IMR-90 (cell line): ENCODE measurements at regions not wholly inside any gene's neighbourhood (a gene's known extent, or its start where the extent isn't known, plus 50 kb on each side); places are given as distances from the start of the nearest gene placed in this dataset.

Source experiments
- ATAC-seq: fragments of 200-7000 bp; cut with Tn5 transposase; 2 replicates; pipeline ENCODE4 v1.9.1; 2020; ENCODE audit warnings: low read depth, mild to moderate bottlenecking, moderate library complexity
- BruUV-seq: library from RNA; stranded (reverse); fragments of 400-500 nt; replicated peaks from 2 replicates; lab custom pipeline; 2021; lab: Mats Ljungman, UMichigan
- CTCF ChIA-PET: fragments of 300-600 bp; formaldehyde crosslinking; extraction: SDS; loops from one replicate; lab custom pipeline; 2021; ENCODE audit warnings: antibody characterized with exemption; lab: Yijun Ruan, JAX
- POLR2A ChIA-PET: fragments of 300-600 bp; sonication (Branson Sonifier 250); formaldehyde crosslinking; loops from one replicate; lab custom pipeline; 2022; ENCODE audit warnings: antibody characterized with exemption; ENCODE audit not compliant: unreplicated experiment; lab: Charles Lee
- DNase-seq: peaks from one replicate; pipeline ENCODE4 v3.0.0; 2013
- H2AFZ ChIP-seq: replicated peaks from 2 replicates; pipeline ENCODE3; 2013; ENCODE audit warnings: low read length, mild to moderate bottlenecking; ENCODE audit not compliant: poor library complexity
- H2AK5ac ChIP-seq: 2 replicates; pipeline ENCODE4 v1.6.1; 2013; ENCODE audit warnings: low read depth, low read length, inconsistent platforms
- H2AK9ac ChIP-seq: replicated peaks from 2 replicates; pipeline ENCODE3; 2013; ENCODE audit warnings: mild to moderate bottlenecking, low read depth, low read length, moderate library complexity; ENCODE audit not compliant: poor library complexity
- H2BK120ac ChIP-seq: 2 replicates; pipeline ENCODE4 v1.6.1; 2013; ENCODE audit warnings: low read depth, low read length, inconsistent platforms
- H2BK15ac ChIP-seq: 3 replicates; pipeline ENCODE4 v1.6.1; 2013; ENCODE audit warnings: low read depth, low read length, inconsistent platforms
- H2BK20ac ChIP-seq: 2 replicates; pipeline ENCODE4 v1.6.1; 2013; ENCODE audit warnings: low read depth, mild to moderate bottlenecking, inconsistent platforms, low read length, moderate library complexity
- H2BK5ac ChIP-seq: 2 replicates; pipeline ENCODE4 v1.6.1; 2013; ENCODE audit warnings: mild to moderate bottlenecking, low read depth, low read length, inconsistent platforms; ENCODE audit not compliant: poor library complexity, severe bottlenecking
- H3K14ac ChIP-seq: replicated peaks from 2 replicates; pipeline ENCODE4 v1.6.1; 2013; ENCODE audit warnings: low read depth, low read length, inconsistent platforms
- H3K18ac ChIP-seq: 2 replicates; pipeline ENCODE4 v1.6.1; 2013; ENCODE audit warnings: low read depth, low read length, control low read depth
- H3K23ac ChIP-seq: 2 replicates; pipeline ENCODE4 v1.6.1; 2013; ENCODE audit warnings: low read depth, low read length, inconsistent platforms
- H3K27ac ChIP-seq: 2 replicates; pipeline ENCODE4 v1.5.1; 2013; ENCODE audit warnings: mild to moderate bottlenecking, control low read depth, low read length; ENCODE audit not compliant: insufficient read depth
- H3K27me3 ChIP-seq: 2 replicates; pipeline ENCODE4 v1.6.1; 2013; ENCODE audit warnings: low read length; ENCODE audit not compliant: control insufficient read depth, insufficient read depth
- H3K36me3 ChIP-seq: 2 replicates; pipeline ENCODE4 v1.6.1; 2013; ENCODE audit warnings: low read length, mixed read lengths; ENCODE audit not compliant: control insufficient read depth, insufficient read depth
- H3K4ac ChIP-seq: 2 replicates; pipeline ENCODE4 v1.6.1; 2013; ENCODE audit warnings: low read depth, low read length, inconsistent platforms
- H3K4me1 ChIP-seq: 2 replicates; pipeline ENCODE4 v1.6.1; 2013; ENCODE audit warnings: low read length, mixed read lengths; ENCODE audit not compliant: control insufficient read depth, insufficient read depth
- H3K4me2 ChIP-seq: 2 replicates; pipeline ENCODE4 v1.6.1; 2013; ENCODE audit warnings: low read depth, mild to moderate bottlenecking, control low read depth, low read length, moderate library complexity
- H3K4me3 ChIP-seq: 2 replicates; pipeline ENCODE4 v1.5.1; 2013; ENCODE audit warnings: low read depth, mild to moderate bottlenecking, control low read depth, low read length, moderate library complexity; ENCODE audit not compliant: insufficient read depth
- H3K56ac ChIP-seq: 2 replicates; pipeline ENCODE4 v1.6.1; 2013; ENCODE audit warnings: low read length, inconsistent platforms; ENCODE audit not compliant: insufficient read depth; ENCODE audit errors: extremely low read depth
- H3K79me1 ChIP-seq, 2 experiments: 2 replicates each; pipeline ENCODE4 v1.6.1; 2013; ENCODE audit warnings: low read length in 2 of 2, inconsistent platforms in 1 of 2, low read depth in 1 of 2
- H3K9ac ChIP-seq: 2 replicates; pipeline ENCODE4 v1.6.1; 2013; ENCODE audit warnings: low read depth, low read length, control low read depth
- H3K9me1 ChIP-seq: 2 replicates; pipeline ENCODE4 v1.6.1; 2013; ENCODE audit warnings: low read length, inconsistent platforms; ENCODE audit not compliant: insufficient read depth
- H3K9me3 ChIP-seq: 2 replicates; pipeline ENCODE4 v1.6.1; 2013; ENCODE audit warnings: low read length; ENCODE audit not compliant: control insufficient read depth, insufficient read depth
- H4K20me1 ChIP-seq: 2 replicates; pipeline ENCODE4 v1.6.1; 2013; ENCODE audit warnings: low read length, inconsistent platforms; ENCODE audit not compliant: insufficient read depth
- H4K5ac ChIP-seq: 2 replicates; pipeline ENCODE4 v1.6.1; 2013; ENCODE audit warnings: mild to moderate bottlenecking, low read depth, low read length, control low read depth
- H4K8ac ChIP-seq, 2 experiments: 2 replicates each; pipeline ENCODE4 v1.6.1; 2013; ENCODE audit warnings: low read depth in 2 of 2, low read length in 2 of 2, control low read depth in 1 of 2, inconsistent platforms in 1 of 2
- H4K91ac ChIP-seq: 2 replicates; pipeline ENCODE4 v1.6.1; 2013; ENCODE audit warnings: low read depth, low read length, inconsistent platforms; ENCODE audit not compliant: insufficient read depth
- BHLHE40 ChIP-seq: fragments of 150-350 bp; IDR thresholded peaks from 2 replicates; pipeline ENCODE4 v1.6.1; 2016; ENCODE audit warnings: mild to moderate bottlenecking, low read depth, low read length
- CHD1 ChIP-seq: IDR thresholded peaks from 2 replicates; pipeline ENCODE4 v1.6.1; 2012; ENCODE audit warnings: low read depth, low read length, improper control_type of control experiment
- CTCF ChIP-seq: conservative IDR thresholded peaks from 2 replicates; pipeline ENCODE4 v1.5.1; 2012; ENCODE audit warnings: mild to moderate bottlenecking, low read depth, low read length, improper control_type of control experiment
- MAFK ChIP-seq: IDR thresholded peaks from 2 replicates; pipeline ENCODE4 v1.6.1; 2012; ENCODE audit warnings: low read depth, low read length, improper control_type of control experiment
- MAZ ChIP-seq: IDR thresholded peaks from 2 replicates; pipeline ENCODE4 v1.6.1; 2012; ENCODE audit warnings: low read depth, mild to moderate bottlenecking, low read length, improper control_type of control experiment, moderate library complexity, borderline replicate concordance
- POLR2A ChIP-seq: IDR thresholded peaks from 2 replicates; pipeline ENCODE4 v1.6.1; 2012; ENCODE audit warnings: mild to moderate bottlenecking, low read depth, low read length
- RAD21 ChIP-seq: IDR thresholded peaks from 2 replicates; pipeline ENCODE4 v1.6.1; 2012; ENCODE audit warnings: low read length, improper control_type of control experiment
- RCOR1 ChIP-seq: IDR thresholded peaks from 2 replicates; pipeline ENCODE4 v1.6.1; 2012; ENCODE audit warnings: mild to moderate bottlenecking, low read length, improper control_type of control experiment; ENCODE audit not compliant: insufficient replicate concordance
- USF2 ChIP-seq: fragments of 150-350 bp; IDR thresholded peaks from 2 replicates; pipeline ENCODE4 v1.6.1; 2017; ENCODE audit warnings: mild to moderate bottlenecking, antibody characterized with exemption, low read length, low read depth
- WGBS, 2 experiments: methylation state at CpG; one replicate each; pipeline versions ENCODE4 v1.1.5 to v1.1.7; 2013; ENCODE audit warnings: missing lambda C conversion rate in 2 of 2; ENCODE audit not compliant: insufficient read length in 1 of 2; ENCODE audit errors: extremely low coverage in 2 of 2; 5-methylcytosine and 5-hydroxymethylcytosine counted together
- dilution Hi-C: fragments of 300-500 bp; cut with HindIII; formaldehyde crosslinking; loops from one replicate; pipeline ENCODE4 v1.14.3; 2018; ENCODE audit warnings: low sequenced_read_pairs; ENCODE audit not compliant: unreplicated experiment
- in situ Hi-C: fragments of 300-500 bp; cut with MboI; formaldehyde crosslinking; loops from 3 replicates; pipeline ENCODE4 v1.14.3; 2019; ENCODE audit warnings: low sequenced_read_pairs, inconsistent platforms, mixed read lengths
- intact Hi-C: fragments of 100-400 bp; cut with micrococcal nuclease; formaldehyde crosslinking; loops from 2 replicates; pipeline ENCODE4 v1.10.0; 2022
- TF ChIP-seq, protein P1 (sequence below): fragments of 150-350 bp; IDR thresholded peaks from 2 replicates; pipeline ENCODE4 v1.6.1; 2016; ENCODE audit warnings: low read depth, mild to moderate bottlenecking, low read length, moderate library complexity, borderline replicate concordance

DNA sequence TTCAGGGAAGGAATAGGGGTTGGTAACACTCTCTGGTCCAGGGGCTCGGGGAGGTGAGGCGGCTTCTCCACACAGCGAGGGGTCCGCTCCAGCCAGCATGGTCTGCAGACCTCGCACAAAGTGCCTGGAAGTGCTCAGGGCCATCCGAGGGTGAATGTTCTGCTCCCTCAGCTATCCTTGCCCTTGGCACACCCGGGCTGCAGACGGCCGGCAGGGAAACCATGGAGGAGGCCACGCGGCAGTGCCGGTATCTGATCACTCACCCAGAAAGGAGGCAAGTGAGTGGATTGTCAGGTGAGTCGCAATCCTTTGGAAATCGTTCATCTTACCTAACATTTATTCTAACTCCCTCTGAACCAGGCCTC, 62.0 kb downstream of the DLL1 start:
- Histone ChIP-seq H2AK9ac (no peak overlapping the region), H3K4me1 (peaks cover 12% of the 10 kb centered on the region; the same call in 1 of the 2 replicates), H3K23ac (no peak overlapping the region), H3K4me3 (no peak overlapping the region), H3K4ac (no peak overlapping the region), H3K9me1 (no peaks in the 10 kb centered on the region), H3K56ac (no peak overlapping the region), H2BK5ac (no peak overlapping the region), H2BK120ac (no peak overlapping the region), H4K5ac (no peak overlapping the region), H3K27me3 (no peaks in the 10 kb centered on the region; the same call in 1 of the 2 replicates), H2BK20ac (no peak overlapping the region), H4K91ac (no peak overlapping the region), H2AFZ (no peak overlapping the region), H3K4me2 (no peak overlapping the region), H2AK5ac (no peak overlapping the region), H3K27ac (no peak overlapping the region), H3K9ac (no peak overlapping the region), H4K20me1 (no peaks in the 10 kb centered on the region; the same call in 1 of the 2 replicates), H4K8ac (no peak overlapping the region), H3K36me3 (no peaks in the 10 kb centered on the region), H2BK15ac (no peak overlapping the region), H3K18ac (no peak overlapping the region), H3K79me1 (no peaks in the 10 kb centered on the region), H3K9me3 (no peaks in the 10 kb centered on the region), H3K14ac (no peak overlapping the region)
- WGBS, 2 experiments: 97% methylated on average over 5 of the region's 14 CpGs; no CpG with 5 or more reads in 1 of the 2 experiments
- ChIA-PET CTCF (no interaction called here), POLR2A (no interaction called here)
- in situ Hi-C loops (no loop called here), dilution Hi-C loops (no loop called here), intact Hi-C loops (no loop called here)
- TF ChIP-seq, protein P1, sequence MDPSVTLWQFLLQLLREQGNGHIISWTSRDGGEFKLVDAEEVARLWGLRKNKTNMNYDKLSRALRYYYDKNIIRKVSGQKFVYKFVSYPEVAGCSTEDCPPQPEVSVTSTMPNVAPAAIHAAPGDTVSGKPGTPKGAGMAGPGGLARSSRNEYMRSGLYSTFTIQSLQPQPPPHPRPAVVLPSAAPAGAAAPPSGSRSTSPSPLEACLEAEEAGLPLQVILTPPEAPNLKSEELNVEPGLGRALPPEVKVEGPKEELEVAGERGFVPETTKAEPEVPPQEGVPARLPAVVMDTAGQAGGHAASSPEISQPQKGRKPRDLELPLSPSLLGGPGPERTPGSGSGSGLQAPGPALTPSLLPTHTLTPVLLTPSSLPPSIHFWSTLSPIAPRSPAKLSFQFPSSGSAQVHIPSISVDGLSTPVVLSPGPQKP: no peak
- no peak for TF ChIP-seq RCOR1
- TF ChIP-seq RAD21: no peak
- no peak for TF ChIP-seq MAZ
- TF ChIP-seq CTCF: no peak
- no peak for TF ChIP-seq POLR2A
- no peak for TF ChIP-seq CHD1
- TF ChIP-seq USF2: no peak
- TF ChIP-seq MAFK: no peak
- no peak for TF ChIP-seq BHLHE40
- no peak for ATAC-seq
- no peak for DNase-seq
- no TSS peak for BruUV-seq
